Colonic mucosa (tissue), 4 donors: ENCODE measurements at regions not wholly inside any gene's neighbourhood (a gene's known extent, or its start where the extent isn't known, plus 50 kb on each side); places are given as distances from the start of the nearest gene placed in this dataset.

Source experiments
- DNase-seq: peaks from one replicate; pipeline ENCODE4 v3.0.0-alpha.2; 2020
- H3K27ac ChIP-seq: fragments of 200-600 bp; one replicate; pipeline ENCODE4 v1.8.0; 2021
- H3K27me3 ChIP-seq: fragments of 200-600 bp; one replicate; pipeline ENCODE4 v1.8.0; 2021
- H3K36me3 ChIP-seq: fragments of 200-600 bp; one replicate; pipeline ENCODE4 v1.8.0; 2021
- H3K4me1 ChIP-seq: fragments of 200-600 bp; one replicate; pipeline ENCODE4 v1.8.0; 2021; ENCODE audit warnings: mild to moderate bottlenecking
- H3K4me3 ChIP-seq: fragments of 200-600 bp; one replicate; pipeline ENCODE4 v1.8.0; 2021
- H3K9ac ChIP-seq, 2 donors: one replicate each; pipeline ENCODE4 v1.7.0; 2013; ENCODE audit warnings: control low read depth in 2 of 2, low read depth in 2 of 2, low read length in 2 of 2
- H3K9me3 ChIP-seq: fragments of 200-600 bp; one replicate; pipeline ENCODE4 v1.8.0; 2021
- intact Hi-C: fragments of 100-400 bp; cut with DNase I; formaldehyde crosslinking; loops from one replicate; pipeline ENCODE4 v1.14.1; 2022
- TF ChIP-seq, protein P1 (sequence below): fragments of 200-600 bp; IDR thresholded peaks from one replicate; pipeline ENCODE4 v1.8.0; 2022; ENCODE audit warnings: antibody characterized with exemption, mild to moderate bottlenecking
- donor health status: healthy.
- donor health status: DM: no; HTN: no; CAD: no.
- donor health status: DM: no; HTN: no; CAD: no.

DNA sequence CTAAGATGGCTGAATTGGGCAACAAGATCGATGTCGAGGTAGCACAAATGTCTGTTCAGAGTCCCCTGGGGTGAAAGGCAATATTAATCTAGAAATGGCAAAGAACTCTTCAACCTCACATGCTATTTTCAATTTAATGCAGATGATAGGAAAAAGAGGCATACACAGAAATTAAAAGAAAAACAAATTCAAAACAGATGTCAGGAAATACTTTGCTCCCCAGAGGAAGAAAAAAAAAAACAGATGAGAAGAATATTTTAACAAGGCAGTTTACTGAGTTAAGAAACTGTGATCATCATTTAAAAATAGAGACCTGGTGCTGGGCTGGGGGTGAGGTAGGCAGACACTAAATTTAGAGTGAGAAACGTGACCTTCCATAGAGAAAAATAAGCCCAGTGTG lies 421.9 kb upstream of the ARGLU1 start:
- Histone ChIP-seq H3K27me3 (no peaks in the 10 kb centered on the region), H3K36me3 (no peaks in the 10 kb centered on the region), H3K4me1 (no peaks in the 10 kb centered on the region), H3K9me3 (no peaks in the 10 kb centered on the region), H3K9ac (no peak overlapping the region), H3K27ac (no peak overlapping the region), H3K4me3 (no peak overlapping the region)
- intact Hi-C loops, result no loop called here
- TF ChIP-seq, protein P1, sequence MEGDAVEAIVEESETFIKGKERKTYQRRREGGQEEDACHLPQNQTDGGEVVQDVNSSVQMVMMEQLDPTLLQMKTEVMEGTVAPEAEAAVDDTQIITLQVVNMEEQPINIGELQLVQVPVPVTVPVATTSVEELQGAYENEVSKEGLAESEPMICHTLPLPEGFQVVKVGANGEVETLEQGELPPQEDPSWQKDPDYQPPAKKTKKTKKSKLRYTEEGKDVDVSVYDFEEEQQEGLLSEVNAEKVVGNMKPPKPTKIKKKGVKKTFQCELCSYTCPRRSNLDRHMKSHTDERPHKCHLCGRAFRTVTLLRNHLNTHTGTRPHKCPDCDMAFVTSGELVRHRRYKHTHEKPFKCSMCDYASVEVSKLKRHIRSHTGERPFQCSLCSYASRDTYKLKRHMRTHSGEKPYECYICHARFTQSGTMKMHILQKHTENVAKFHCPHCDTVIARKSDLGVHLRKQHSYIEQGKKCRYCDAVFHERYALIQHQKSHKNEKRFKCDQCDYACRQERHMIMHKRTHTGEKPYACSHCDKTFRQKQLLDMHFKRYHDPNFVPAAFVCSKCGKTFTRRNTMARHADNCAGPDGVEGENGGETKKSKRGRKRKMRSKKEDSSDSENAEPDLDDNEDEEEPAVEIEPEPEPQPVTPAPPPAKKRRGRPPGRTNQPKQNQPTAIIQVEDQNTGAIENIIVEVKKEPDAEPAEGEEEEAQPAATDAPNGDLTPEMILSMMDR, result no peak
- DNase-seq, result no peak

DNA sequence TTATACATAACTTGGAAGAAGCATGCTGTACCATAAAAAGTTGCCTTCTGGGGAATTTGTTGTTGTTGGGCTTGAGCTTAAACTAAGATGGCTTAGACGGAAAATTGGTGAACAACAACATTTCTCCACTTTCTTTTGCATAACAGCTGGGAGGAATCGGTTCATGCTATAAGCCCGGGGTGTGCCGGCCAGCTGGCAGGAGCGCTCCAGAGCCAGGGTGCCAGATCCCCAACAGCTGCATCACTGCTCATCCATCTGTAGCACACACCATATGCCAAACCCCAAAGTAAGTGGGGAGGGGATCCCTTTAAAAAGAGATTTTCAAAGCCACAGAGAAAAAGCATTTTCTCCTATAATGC lies 419.5 kb upstream of the ARGLU1 start:
- no peaks in the 10 kb centered on the region for H3K36me3 ChIP-seq
- no peaks in the 10 kb centered on the region for H3K27me3 ChIP-seq
- H3K9ac ChIP-seq, result no peak overlapping the region
- H3K27ac ChIP-seq, result no peak overlapping the region
- H3K4me3 ChIP-seq, result no peak overlapping the region
- no peak for DNase-seq
- H3K9me3 ChIP-seq, result no peaks in the 10 kb centered on the region
- TF ChIP-seq, protein P1, result no peak
- intact Hi-C loops, result no loop called here
- no peaks in the 10 kb centered on the region for H3K4me1 ChIP-seq

DNA sequence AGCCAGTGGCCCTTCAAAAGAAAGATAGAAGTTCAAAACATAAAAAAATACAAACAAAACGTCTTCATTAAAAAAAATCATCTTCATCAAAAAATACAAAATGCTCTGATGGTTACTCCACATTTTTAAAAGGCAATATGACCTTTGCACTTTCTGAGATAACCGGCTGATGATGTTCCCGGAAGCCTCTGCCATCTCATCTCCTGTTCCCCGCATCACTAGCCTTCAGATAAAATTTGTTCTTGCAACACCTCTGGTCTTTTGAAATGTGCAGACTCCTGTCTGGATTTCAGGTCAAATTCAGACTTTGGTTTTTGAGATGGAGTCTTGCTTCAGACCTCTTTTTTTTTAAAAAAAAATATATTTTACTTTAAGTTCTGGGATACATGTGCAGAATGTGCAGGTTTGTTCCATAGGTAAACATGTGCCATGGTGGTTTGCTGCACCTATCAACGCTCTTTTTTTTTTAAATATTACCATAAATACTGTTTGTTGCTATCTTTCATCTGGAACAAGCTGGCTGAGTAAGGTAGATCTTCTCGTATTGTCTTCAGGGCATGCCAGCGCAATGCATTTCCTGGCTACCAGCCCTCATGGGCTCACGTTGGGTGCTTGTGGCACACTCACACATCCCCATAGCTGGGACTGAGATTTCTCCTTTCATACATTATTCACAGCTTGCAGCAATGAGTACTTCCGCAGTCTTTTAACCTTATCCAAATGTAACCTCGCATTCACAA lies 418.9 kb upstream of the ARGLU1 start:
- H3K9me3 ChIP-seq, result no peaks in the 10 kb centered on the region
- no peaks in the 10 kb centered on the region for H3K4me1 ChIP-seq
- H3K4me3 ChIP-seq, result no peak overlapping the region
- no peaks in the 10 kb centered on the region for H3K36me3 ChIP-seq
- intact Hi-C loops, result no loop called here
- TF ChIP-seq, protein P1, result no peak
- no peak overlapping the region for H3K9ac ChIP-seq
- no peaks in the 10 kb centered on the region for H3K27me3 ChIP-seq
- DNase-seq, result no peak
- no peak overlapping the region for H3K27ac ChIP-seq

DNA sequence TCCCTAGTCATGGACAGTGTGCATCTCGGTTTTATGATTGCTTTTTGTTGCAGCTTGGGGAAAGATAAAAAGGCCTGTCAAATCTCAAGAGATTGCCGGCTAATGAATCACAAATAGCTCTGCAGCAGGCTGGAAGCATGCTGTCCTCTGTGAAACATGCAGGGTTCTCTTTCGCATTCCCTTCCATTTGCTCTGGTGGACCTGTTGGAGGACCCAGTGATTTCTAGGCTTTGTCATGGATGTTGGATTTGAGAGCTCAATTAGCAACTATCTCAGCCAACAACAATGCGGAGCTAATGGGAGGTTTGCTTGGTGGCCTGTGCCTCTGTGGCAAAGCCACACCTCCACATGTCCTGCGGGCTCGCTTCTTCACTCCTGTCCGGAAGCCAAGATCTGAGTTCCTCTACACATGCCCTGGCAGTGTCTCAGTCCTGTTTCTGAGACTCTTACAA lies 418.1 kb upstream of the ARGLU1 start:
- no peaks in the 10 kb centered on the region for H3K9me3 ChIP-seq
- no peak overlapping the region for H3K27ac ChIP-seq
- TF ChIP-seq, protein P1, result no peak
- intact Hi-C loops, result no loop called here
- no peaks in the 10 kb centered on the region for H3K27me3 ChIP-seq
- no peak for DNase-seq
- no peak overlapping the region for H3K9ac ChIP-seq
- no peaks in the 10 kb centered on the region for H3K4me1 ChIP-seq
- H3K4me3 ChIP-seq, result no peak overlapping the region
- H3K36me3 ChIP-seq, result no peaks in the 10 kb centered on the region

DNA sequence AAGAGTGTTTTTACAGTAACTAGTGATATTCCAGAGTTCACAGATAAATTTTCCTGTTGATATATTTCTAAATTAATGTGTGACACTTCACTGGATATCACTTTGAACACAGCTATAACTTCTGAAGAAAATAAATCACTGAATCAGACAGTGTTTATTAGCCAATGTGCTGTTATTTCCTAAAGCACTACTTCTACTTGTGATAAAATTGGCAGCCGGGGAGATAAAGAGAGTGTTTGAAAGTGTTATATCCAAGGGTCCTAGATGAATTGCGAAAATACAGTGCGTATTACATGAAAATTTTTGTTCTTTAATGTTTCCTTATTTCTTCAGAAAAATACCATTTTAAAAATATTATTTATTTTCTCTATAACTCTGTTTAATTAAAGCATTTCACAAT lies 417.5 kb upstream of the ARGLU1 start:
- no peaks in the 10 kb centered on the region for H3K4me1 ChIP-seq
- H3K36me3 ChIP-seq, result no peaks in the 10 kb centered on the region
- no peak overlapping the region for H3K9ac ChIP-seq
- H3K27ac ChIP-seq, result no peak overlapping the region
- no peak for DNase-seq
- H3K9me3 ChIP-seq, result no peaks in the 10 kb centered on the region
- TF ChIP-seq, protein P1, result no peak
- H3K27me3 ChIP-seq, result no peaks in the 10 kb centered on the region
- intact Hi-C loops, result no loop called here
- H3K4me3 ChIP-seq, result no peak overlapping the region
